ENCODE measurements at regions not wholly inside any gene's neighbourhood (a gene's known extent, or its start where the extent isn't known, plus 50 kb on each side); places are given as distances from the start of the nearest gene placed in this dataset.

GRCh38 chr20:48292806-48293205, 507.5 kb upstream of the SULF2 start:
- DNase-seq, result no peak

- no peak for DNase-seq
These were observed 506.6 kb upstream of the SULF2 start for GRCh38 chr20:48291896-48292295.

- DNase-seq, result no peak
These were observed 503.7 kb upstream of the SULF2 start for GRCh38 chr20:48288930-48289507.

GRCh38 chr20:48287552-48288170, 502.4 kb upstream of the SULF2 start:
- DNase-seq, result peak; percentile 21

- DNase-seq, result peak; percentile 34
These were observed 501.8 kb upstream of the SULF2 start for GRCh38 chr20:48287021-48287494.

GRCh38 chr20:48286601-48287000, 501.3 kb upstream of the SULF2 start:
- DNase-seq, result peak; percentile 34

- no peak for DNase-seq
These were observed 500.4 kb upstream of the SULF2 start for GRCh38 chr20:48285656-48286055.

- DNase-seq, result no peak
These were observed 499.6 kb upstream of the SULF2 start for GRCh38 chr20:48284837-48285236.

- DNase-seq, result no peak
These were observed 499.0 kb upstream of the SULF2 start for GRCh38 chr20:48284315-48284714.

- no peak for DNase-seq
These were observed 498.3 kb upstream of the SULF2 start for GRCh38 chr20:48283470-48284110.

GRCh38 chr20:48282591-48283228, 497.4 kb upstream of the SULF2 start:
- DNase-seq, result no peak

GRCh38 chr20:48281501-48281900, 496.2 kb upstream of the SULF2 start:
- DNase-seq, result no peak

- DNase-seq, result no peak
These were observed 493.7 kb upstream of the SULF2 start for GRCh38 chr20:48278961-48279481.

- peak; percentile 22 for DNase-seq
These were observed 492.0 kb upstream of the SULF2 start for GRCh38 chr20:48277266-48277665.

- DNase-seq, result no peak
These were observed 490.7 kb upstream of the SULF2 start for GRCh38 chr20:48276021-48276342.

GRCh38 chr20:48275286-48276020, 490.2 kb upstream of the SULF2 start:
- no peak for DNase-seq

GRCh38 chr20:48273843-48274242, 488.6 kb upstream of the SULF2 start:
- DNase-seq, result no peak

GRCh38 chr20:48270885-48271284, 485.6 kb upstream of the SULF2 start:
- no peak for DNase-seq

- no peak for DNase-seq
These were observed 482.8 kb upstream of the SULF2 start for GRCh38 chr20:48267860-48268633.

GRCh38 chr20:48266571-48266970, 481.3 kb upstream of the SULF2 start:
- no peak for DNase-seq

- DNase-seq, result no peak
These were observed 480.5 kb upstream of the SULF2 start for GRCh38 chr20:48265791-48266190.

- DNase-seq, result no peak
These were observed 477.7 kb upstream of the SULF2 start for GRCh38 chr20:48262955-48263354.

Measured in NCI-H1694 (cell line).